HEK293 (cell line): ENCODE measurements at regions not wholly inside any gene's neighbourhood (a gene's known extent, or its start where the extent isn't known, plus 50 kb on each side); places are given as distances from the start of the nearest gene placed in this dataset.

Source experiments
- ZNF138 ChIP-seq: fragments of 450-650 bp; formaldehyde crosslinking; IDR thresholded peaks from 2 replicates; pipeline ENCODE4 v1.5.1; 2016; ENCODE audit warnings: missing biosample characterization, missing genetic modification characterization, borderline replicate concordance
- ZNF629 ChIP-seq: fragments of 450-650 bp; formaldehyde crosslinking; IDR thresholded peaks from 2 replicates; pipeline ENCODE4 v1.5.1; 2017; ENCODE audit warnings: missing biosample characterization, missing genetic modification characterization
- TF ChIP-seq, protein P1 (sequence below): fragments of 450-650 bp; formaldehyde crosslinking; IDR thresholded peaks from 2 replicates; pipeline ENCODE4 v1.5.1; 2016; ENCODE audit warnings: missing biosample characterization, missing genetic modification characterization

DNA sequence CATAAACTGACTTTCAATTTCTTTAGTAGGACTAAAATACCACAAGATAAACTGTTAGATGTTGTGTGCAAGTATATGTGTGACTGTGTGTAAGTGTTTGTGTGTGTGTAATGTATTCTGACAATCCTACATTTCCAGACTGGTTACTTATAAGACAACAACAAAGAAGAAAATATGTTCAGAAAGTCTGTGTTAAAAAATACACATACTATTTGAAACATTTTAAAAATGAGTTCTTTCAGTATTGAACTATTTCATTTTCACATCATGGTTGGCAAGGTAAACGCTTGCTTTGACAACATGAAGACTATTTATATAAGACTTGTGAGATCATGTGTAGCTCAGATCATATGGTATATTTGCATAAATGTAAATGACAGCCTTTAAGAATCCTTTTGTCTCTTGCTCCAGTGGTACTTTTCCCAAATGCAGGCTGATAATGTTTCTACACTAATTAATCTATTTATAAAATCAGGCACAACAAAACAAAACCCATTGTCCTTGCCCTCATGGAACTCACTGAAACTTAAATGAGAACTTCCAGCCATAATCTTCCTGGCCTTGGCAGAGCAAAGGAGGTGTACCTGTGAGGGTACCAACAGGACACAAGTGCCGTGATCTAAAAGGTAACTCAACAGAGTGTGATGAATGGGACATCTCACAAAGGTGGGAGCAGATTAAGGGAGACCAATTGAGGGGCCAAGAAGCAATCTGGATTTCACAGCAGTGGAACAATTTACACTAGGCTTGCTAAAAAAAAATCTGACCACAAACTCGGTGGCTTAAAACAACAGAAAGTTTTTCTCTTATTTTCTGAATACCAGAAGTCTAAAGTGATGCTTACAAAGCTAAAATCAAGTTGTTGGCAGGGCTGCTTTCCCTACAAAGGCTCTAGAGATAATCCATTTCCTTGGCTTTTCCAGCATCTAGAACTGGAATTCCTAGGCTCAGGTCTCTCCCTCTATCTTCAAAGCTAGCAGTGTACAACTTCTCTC, 349.0 kb downstream of the TBC1D4 start:
- TF ChIP-seq, protein P1, sequence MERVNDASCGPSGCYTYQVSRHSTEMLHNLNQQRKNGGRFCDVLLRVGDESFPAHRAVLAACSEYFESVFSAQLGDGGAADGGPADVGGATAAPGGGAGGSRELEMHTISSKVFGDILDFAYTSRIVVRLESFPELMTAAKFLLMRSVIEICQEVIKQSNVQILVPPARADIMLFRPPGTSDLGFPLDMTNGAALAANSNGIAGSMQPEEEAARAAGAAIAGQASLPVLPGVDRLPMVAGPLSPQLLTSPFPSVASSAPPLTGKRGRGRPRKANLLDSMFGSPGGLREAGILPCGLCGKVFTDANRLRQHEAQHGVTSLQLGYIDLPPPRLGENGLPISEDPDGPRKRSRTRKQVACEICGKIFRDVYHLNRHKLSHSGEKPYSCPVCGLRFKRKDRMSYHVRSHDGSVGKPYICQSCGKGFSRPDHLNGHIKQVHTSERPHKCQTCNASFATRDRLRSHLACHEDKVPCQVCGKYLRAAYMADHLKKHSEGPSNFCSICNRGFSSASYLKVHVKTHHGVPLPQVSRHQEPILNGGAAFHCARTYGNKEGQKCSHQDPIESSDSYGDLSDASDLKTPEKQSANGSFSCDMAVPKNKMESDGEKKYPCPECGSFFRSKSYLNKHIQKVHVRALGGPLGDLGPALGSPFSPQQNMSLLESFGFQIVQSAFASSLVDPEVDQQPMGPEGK (tag by site-specific recombination): no peak
- no peak for TF ChIP-seq ZNF629 (tag by site-specific recombination)
- no peak for TF ChIP-seq ZNF138
